ENCODE measurements at regions not wholly inside any gene's neighbourhood (a gene's known extent, or its start where the extent isn't known, plus 50 kb on each side); places are given as distances from the start of the nearest gene placed in this dataset.

DNA sequence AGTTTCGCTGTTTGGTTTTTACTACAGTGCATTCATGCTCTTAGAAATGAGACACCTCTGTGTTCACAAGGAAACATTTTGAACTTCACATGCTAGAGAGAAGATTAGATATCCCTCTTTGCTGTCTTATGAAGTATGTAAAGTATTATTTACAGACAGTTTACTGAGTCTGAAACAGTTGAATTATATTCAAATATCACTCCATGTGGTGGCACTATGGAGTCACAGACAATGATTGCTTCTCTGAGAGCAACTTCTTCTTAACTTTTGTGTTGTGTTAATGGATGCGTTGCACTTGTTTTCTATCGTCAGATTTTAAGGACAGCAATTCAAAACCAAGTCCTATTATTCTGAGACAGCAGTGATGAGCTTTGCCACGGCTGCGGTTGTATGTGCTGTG is 823.6 kb downstream of the GALR1 start:
- no peak for DNase-seq (ENCODE audit: extremely low spot score)
- CTCF ChIA-PET, result no interaction called here
- TF ChIP-seq ELF4 (IDR thresholded peaks at IDR 0.05) (no peak), ARNT (IDR thresholded peaks at IDR 0.05) (no peak), FOXA1 (IDR thresholded peaks at IDR 0.05) (no peak), ZNF384 (IDR thresholded peaks at IDR 0.05) (no peak), LEF1 (IDR thresholded peaks at IDR 0.05; ENCODE audit: borderline replicate concordance) (no peak), NFRKB (IDR thresholded peaks at IDR 0.05) (no peak)
- POLR2A ChIA-PET, result no interaction called here

DNA sequence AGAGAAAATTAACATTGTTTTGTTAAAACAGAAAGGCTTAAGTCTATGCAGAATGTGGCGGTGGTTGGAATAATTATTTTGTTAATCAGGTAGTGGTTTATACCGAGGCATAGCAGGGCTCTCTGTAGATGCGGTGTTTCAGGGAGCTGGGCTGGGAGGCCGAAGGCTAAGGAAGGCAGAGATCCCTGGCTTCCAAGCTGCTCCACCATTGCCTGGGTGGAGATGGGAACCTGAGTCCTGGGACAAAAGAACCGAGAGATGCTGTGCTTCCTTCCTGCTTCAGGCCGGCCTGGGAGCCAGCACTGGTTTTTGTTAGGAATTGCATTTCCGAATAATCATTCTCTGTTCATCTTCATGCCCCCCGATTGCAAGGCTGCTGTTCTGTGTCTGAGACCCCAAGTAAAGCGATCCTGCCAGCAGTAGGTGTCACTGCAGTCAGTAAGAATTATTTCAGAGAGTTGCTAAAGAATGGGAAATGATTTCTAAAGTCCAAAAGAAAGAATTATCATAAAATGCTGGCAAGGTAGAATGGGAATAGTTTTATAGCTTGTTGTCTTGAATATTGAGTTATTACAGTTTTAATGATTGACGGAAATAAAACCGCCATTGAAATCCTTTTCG is 824.9 kb downstream of the GALR1 start:
- ChIA-PET CTCF (interaction anchor here (0.6 kb wide), 1 partner anchor 10 kb away, joined by 5 read pairs; no protein-coding TSS in a partner anchor), POLR2A (no interaction called here)
- TF ChIP-seq L3MBTL2 (conservative IDR thresholded peaks at IDR 0.05) (no peak), ELF4 (IDR thresholded peaks at IDR 0.05) (no peak), ARNT (IDR thresholded peaks at IDR 0.05) (no peak), FOXA1 (IDR thresholded peaks at IDR 0.05) (no peak), TARDBP (IDR thresholded peaks at IDR 0.05) (no peak), HDGF (IDR thresholded peaks at IDR 0.05; ENCODE audit: borderline replicate concordance) (no peak), ZNF384 (IDR thresholded peaks at IDR 0.05) (no peak), FOXM1 (IDR thresholded peaks at IDR 0.05; ENCODE audit: borderline replicate concordance) (no peak), CTBP1 (IDR thresholded peaks at IDR 0.05; ENCODE audit: borderline replicate concordance) (no peak), SP1 (IDR thresholded peaks at IDR 0.05) (no peak), NFRKB (IDR thresholded peaks at IDR 0.05) (no peak), FOXK2 (IDR thresholded peaks at IDR 0.05) (no peak)
- TF ChIP-seq, protein P1, sequence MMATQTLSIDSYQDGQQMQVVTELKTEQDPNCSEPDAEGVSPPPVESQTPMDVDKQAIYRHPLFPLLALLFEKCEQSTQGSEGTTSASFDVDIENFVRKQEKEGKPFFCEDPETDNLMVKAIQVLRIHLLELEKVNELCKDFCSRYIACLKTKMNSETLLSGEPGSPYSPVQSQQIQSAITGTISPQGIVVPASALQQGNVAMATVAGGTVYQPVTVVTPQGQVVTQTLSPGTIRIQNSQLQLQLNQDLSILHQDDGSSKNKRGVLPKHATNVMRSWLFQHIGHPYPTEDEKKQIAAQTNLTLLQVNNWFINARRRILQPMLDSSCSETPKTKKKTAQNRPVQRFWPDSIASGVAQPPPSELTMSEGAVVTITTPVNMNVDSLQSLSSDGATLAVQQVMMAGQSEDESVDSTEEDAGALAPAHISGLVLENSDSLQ (IDR thresholded peaks at IDR 0.05), result no peak
- DNase-seq (ENCODE audit: extremely low spot score), result no peak

DNA sequence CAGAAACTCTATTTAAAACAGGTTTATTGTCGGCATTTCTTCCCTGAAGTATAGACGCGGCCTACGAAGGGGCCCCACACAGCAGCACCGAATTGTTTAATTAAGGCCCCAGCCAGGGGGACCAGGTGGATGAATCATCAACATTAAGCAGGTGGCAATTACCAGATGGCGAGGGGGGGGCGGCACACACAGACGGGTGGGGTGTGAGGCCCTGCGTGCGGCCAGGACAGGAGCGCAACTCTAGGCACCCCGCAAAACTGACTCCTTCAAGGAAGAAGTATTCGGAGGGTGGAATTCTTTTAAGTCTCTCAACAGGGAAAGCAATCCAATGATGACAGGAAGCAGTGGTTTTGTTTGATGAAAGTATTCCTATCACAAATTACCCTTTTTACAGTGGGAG is 830.4 kb downstream of the GALR1 start:
- CTCF ChIA-PET, result no interaction called here
- no peak for TF ChIP-seq SUZ12 (IDR thresholded peaks at IDR 0.05)
- no peak for TF ChIP-seq NFRKB (IDR thresholded peaks at IDR 0.05)
- no peak for TF ChIP-seq LEF1 (IDR thresholded peaks at IDR 0.05; ENCODE audit: borderline replicate concordance)
- TF ChIP-seq CTBP1 (IDR thresholded peaks at IDR 0.05; ENCODE audit: borderline replicate concordance), result no peak
- TF ChIP-seq HDGF (IDR thresholded peaks at IDR 0.05; ENCODE audit: borderline replicate concordance), result no peak
- no peak for TF ChIP-seq ELF4 (IDR thresholded peaks at IDR 0.05)
- no peak for TF ChIP-seq TARDBP (IDR thresholded peaks at IDR 0.05)
- POLR2A ChIA-PET, result no interaction called here
- DNase-seq (ENCODE audit: extremely low spot score), result no peak

DNA sequence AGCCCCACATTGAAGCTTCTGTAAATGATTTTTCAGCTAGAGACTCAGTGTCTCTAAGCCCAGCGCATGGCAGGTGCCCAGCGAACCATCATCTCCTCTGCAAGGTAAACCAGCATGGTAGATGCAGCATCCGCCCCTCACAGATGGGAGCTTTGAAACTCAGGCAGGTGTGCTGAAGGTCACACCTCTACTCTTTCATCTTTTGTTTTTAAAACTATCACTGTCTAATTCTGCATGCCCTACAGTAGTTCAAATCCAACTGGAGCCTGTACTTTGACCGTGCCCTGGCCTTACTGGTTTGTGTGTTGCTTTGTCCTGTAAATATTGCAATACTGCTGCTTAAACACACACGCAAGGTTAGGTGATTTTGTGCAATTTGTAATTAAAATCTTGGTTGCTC is 831.1 kb downstream of the GALR1 start:
- ChIA-PET CTCF (no interaction called here), POLR2A (no interaction called here)
- no peak for TF ChIP-seq HDGF (IDR thresholded peaks at IDR 0.05; ENCODE audit: borderline replicate concordance)
- TF ChIP-seq, protein P1 (IDR thresholded peaks at IDR 0.05), result no peak
- TF ChIP-seq FOXK2 (IDR thresholded peaks at IDR 0.05), result no peak
- no peak for TF ChIP-seq ELF4 (IDR thresholded peaks at IDR 0.05)
- TF ChIP-seq TARDBP (IDR thresholded peaks at IDR 0.05), result no peak
- TF ChIP-seq LEF1 (IDR thresholded peaks at IDR 0.05; ENCODE audit: borderline replicate concordance), result no peak
- no peak for TF ChIP-seq SP1 (IDR thresholded peaks at IDR 0.05)
- no peak for TF ChIP-seq ARNT (IDR thresholded peaks at IDR 0.05)
- no peak for TF ChIP-seq FOXM1 (IDR thresholded peaks at IDR 0.05; ENCODE audit: borderline replicate concordance)
- no peak for TF ChIP-seq L3MBTL2 (conservative IDR thresholded peaks at IDR 0.05)
- TF ChIP-seq CTBP1 (IDR thresholded peaks at IDR 0.05; ENCODE audit: borderline replicate concordance), result no peak
- no peak for DNase-seq (ENCODE audit: extremely low spot score)

DNA sequence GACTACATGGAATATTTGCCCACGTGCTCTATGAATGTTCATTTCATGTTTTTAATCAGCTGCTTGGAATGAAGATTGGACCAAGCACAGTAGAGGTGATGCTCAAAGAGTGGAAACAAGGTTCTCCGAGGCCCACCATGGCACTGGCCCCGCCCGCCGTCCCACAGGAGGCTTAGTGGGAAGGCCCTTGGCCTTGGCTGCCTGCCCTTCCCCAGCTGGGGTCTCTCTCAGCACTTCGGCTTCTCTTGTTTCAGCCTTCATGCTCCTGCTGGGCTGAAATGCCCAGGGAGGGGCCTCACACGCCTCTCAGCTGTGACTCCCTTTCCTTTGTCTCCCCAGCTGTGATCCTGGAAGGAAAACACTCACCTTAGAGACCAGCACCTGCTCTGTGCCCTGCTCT is 833.2 kb downstream of the GALR1 start:
- DNase-seq (ENCODE audit: extremely low spot score), result no peak
- ChIA-PET POLR2A (no interaction called here), CTCF (no interaction called here)
- TF ChIP-seq HDGF (IDR thresholded peaks at IDR 0.05; ENCODE audit: borderline replicate concordance) (no peak), FOXM1 (IDR thresholded peaks at IDR 0.05; ENCODE audit: borderline replicate concordance) (no peak), SUZ12 (IDR thresholded peaks at IDR 0.05) (no peak)

DNA sequence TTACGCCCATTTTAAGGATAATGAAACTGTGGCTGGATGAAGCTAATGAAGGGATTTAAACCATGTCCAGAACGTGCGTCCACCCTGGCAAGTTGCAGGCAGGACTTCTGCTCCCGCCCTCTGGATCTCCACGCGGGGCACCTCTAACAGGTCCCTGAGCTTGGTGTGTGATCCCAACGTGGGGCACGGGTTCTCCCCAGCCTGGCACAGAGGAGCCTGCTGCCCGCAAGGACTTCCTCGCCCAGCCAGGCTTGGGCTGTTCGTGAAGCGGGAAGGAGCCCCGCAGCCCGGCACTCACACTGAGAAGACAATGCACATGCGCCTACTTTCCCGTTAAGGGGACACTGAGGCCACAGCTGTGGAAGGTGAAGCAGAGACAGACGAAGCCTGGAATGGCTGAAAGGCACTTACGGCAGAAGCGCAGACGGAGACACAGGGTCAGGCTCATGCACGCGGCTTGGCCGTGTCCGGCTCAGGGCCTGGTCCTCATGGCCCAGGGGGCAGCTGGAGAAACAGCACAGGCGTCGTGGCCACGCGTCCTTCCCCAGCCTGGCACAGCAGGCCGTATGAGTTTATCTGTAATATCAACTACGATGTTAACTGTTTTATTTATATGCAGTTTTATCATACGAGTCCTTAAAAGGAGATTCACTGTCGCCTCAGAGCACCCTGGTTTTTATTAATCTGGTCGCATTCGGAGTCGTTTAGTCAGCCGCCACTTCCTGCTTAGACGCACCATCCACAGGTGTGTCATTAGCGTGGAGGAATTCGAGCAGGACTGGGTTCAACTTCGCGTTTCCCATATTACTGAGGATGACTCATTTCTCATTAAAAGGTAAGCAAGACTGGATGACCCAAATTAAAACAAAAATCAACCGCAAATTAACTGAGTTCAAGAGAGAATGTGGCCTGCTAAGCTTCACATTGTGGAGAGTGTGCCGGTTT is 835.9 kb downstream of the GALR1 start:
- CTCF ChIA-PET, result no interaction called here
- TF ChIP-seq ZNF384 (IDR thresholded peaks at IDR 0.05), result no peak
- no peak for TF ChIP-seq CTBP1 (IDR thresholded peaks at IDR 0.05; ENCODE audit: borderline replicate concordance)
- TF ChIP-seq TARDBP (IDR thresholded peaks at IDR 0.05), result no peak
- TF ChIP-seq LEF1 (IDR thresholded peaks at IDR 0.05; ENCODE audit: borderline replicate concordance), result no peak
- TF ChIP-seq BHLHE40 (IDR thresholded peaks at IDR 0.05; ENCODE audit: borderline replicate concordance), result no peak
- TF ChIP-seq FOXK2 (IDR thresholded peaks at IDR 0.05), result no peak
- TF ChIP-seq SUZ12 (IDR thresholded peaks at IDR 0.05), result no peak
- no peak for TF ChIP-seq FOXA1 (IDR thresholded peaks at IDR 0.05)
- no peak for TF ChIP-seq ELF4 (IDR thresholded peaks at IDR 0.05)
- no peak for TF ChIP-seq HDGF (IDR thresholded peaks at IDR 0.05; ENCODE audit: borderline replicate concordance)
- TF ChIP-seq SP1 (IDR thresholded peaks at IDR 0.05), result no peak
- TF ChIP-seq NFRKB (IDR thresholded peaks at IDR 0.05), result no peak
- no peak for TF ChIP-seq ARNT (IDR thresholded peaks at IDR 0.05)
- TF ChIP-seq FOXM1 (IDR thresholded peaks at IDR 0.05; ENCODE audit: borderline replicate concordance), result no peak
- no peak for TF ChIP-seq L3MBTL2 (conservative IDR thresholded peaks at IDR 0.05)
- DNase-seq (ENCODE audit: extremely low spot score), result no peak
- POLR2A ChIA-PET, result no interaction called here
